Brain microvascular endothelial cell (primary cell): ENCODE measurements at regions not wholly inside any gene's neighbourhood (a gene's known extent, or its start where the extent isn't known, plus 50 kb on each side); places are given as distances from the start of the nearest gene placed in this dataset.

Experiments
- DNase-seq: peaks from one replicate; pipeline ENCODE4 v3.0.0-alpha.2; 2020
- H3K27ac ChIP-seq: fragments of 250-450 bp; sonication (Bioruptor Pico); 2 replicates; pipeline ENCODE4 v1.5.1; 2020; ENCODE audit warnings: mild to moderate bottlenecking, moderate library complexity
- H3K27me3 ChIP-seq: fragments of 250-450 bp; sonication (Bioruptor Pico); replicated peaks from 2 replicates; pipeline ENCODE4 v1.5.1; 2020; ENCODE audit warnings: mild to moderate bottlenecking
- H3K36me3 ChIP-seq: fragments of 250-450 bp; sonication (Bioruptor Pico); replicated peaks from 2 replicates; pipeline ENCODE4 v1.5.1; 2020; ENCODE audit warnings: mild to moderate bottlenecking
- H3K4me3 ChIP-seq: 2 replicates; pipeline ENCODE4 v1.5.1; 2011; ENCODE audit warnings: low read depth, mild to moderate bottlenecking, control low read depth, low read length, moderate library complexity
- CTCF ChIP-seq: IDR thresholded peaks from 2 replicates; pipeline ENCODE4 v1.5.1; 2011; ENCODE audit warnings: low read depth, mild to moderate bottlenecking, moderate library complexity, low read length, control low read depth, inconsistent platforms; ENCODE audit errors: missing control alignments
- in situ Hi-C: cut with HindIII; loops from 2 replicates; pipeline ENCODE4 v1.10.0; 2017; ENCODE audit warnings: low sequenced_read_pairs, low pct_ligation_motif_present

GRCh38 chr2:75424936-75425619 is 135.7 kb downstream of the EVA1A start:
- Histone ChIP-seq H3K27ac (no peak overlapping the region), H3K36me3 (no peaks in the 10 kb centered on the region), H3K4me3 (no peak overlapping the region), H3K27me3 (no peaks in the 10 kb centered on the region)
- in situ Hi-C loops = no loop called here
- no peak for TF ChIP-seq CTCF
- no peak for DNase-seq

GRCh38 chr2:75421986-75422385 is 138.8 kb downstream of the EVA1A start:
- no peak for DNase-seq
- no peaks in the 10 kb centered on the region for H3K36me3 ChIP-seq
- in situ Hi-C loops = no loop called here
- no peaks in the 10 kb centered on the region for H3K27me3 ChIP-seq
- no peak overlapping the region for H3K4me3 ChIP-seq
- no peak overlapping the region for H3K27ac ChIP-seq
- TF ChIP-seq CTCF = no peak

- Histone ChIP-seq H3K4me3 (no peak overlapping the region), H3K27me3 (peaks cover 2% of the 10 kb centered on the region), H3K27ac (no peak overlapping the region), H3K36me3 (no peaks in the 10 kb centered on the region)
- no peak for DNase-seq
- in situ Hi-C loops = no loop called here
- no peak for TF ChIP-seq CTCF
Observed at GRCh38 chr2:75416420-75417342, 144.1 kb downstream of the EVA1A start.

- TF ChIP-seq CTCF = no peak
- no peak for DNase-seq
- in situ Hi-C loops = no loop called here
- no peaks in the 10 kb centered on the region for H3K36me3 ChIP-seq
- H3K27me3 ChIP-seq = peaks cover 2% of the 10 kb centered on the region
- no peak overlapping the region for H3K27ac ChIP-seq
- H3K4me3 ChIP-seq = no peak overlapping the region
Observed at GRCh38 chr2:75415731-75416130, 145.0 kb downstream of the EVA1A start.

GRCh38 chr2:75415111-75415626 is 145.6 kb downstream of the EVA1A start:
- in situ Hi-C loops = no loop called here
- H3K4me3 ChIP-seq = no peak overlapping the region
- H3K36me3 ChIP-seq = no peaks in the 10 kb centered on the region
- TF ChIP-seq CTCF = no peak
- H3K27me3 ChIP-seq = peaks cover 2% of the 10 kb centered on the region
- DNase-seq = no peak
- no peak overlapping the region for H3K27ac ChIP-seq
